ENCODE measurements at regions not wholly inside any gene's neighbourhood (a gene's known extent, or its start where the extent isn't known, plus 50 kb on each side); places are given as distances from the start of the nearest gene placed in this dataset.
A peak's percentile ranks its signal among the peaks of the same experiment; 100 is the strongest.

DNA sequence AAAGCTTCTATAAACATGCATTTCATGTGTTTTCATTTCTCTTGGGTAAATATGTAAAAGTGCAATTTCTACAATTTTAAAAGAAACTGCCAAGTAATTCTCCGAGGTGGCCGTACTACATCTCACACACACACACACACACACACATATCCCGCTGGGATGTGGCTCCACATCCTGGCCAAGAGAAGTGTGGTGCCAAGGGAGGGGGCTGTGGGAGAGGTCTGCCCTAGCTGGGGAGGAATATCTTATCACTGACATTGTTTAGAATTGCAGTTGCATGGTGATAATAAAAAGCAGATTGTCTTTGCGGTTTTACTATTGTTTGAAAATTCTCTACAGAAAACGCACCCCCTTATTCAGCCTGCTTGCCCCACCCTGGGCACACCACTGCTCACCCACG lies 558.4 kb downstream of the BNC2 start:
- TF ChIP-seq, protein P1, sequence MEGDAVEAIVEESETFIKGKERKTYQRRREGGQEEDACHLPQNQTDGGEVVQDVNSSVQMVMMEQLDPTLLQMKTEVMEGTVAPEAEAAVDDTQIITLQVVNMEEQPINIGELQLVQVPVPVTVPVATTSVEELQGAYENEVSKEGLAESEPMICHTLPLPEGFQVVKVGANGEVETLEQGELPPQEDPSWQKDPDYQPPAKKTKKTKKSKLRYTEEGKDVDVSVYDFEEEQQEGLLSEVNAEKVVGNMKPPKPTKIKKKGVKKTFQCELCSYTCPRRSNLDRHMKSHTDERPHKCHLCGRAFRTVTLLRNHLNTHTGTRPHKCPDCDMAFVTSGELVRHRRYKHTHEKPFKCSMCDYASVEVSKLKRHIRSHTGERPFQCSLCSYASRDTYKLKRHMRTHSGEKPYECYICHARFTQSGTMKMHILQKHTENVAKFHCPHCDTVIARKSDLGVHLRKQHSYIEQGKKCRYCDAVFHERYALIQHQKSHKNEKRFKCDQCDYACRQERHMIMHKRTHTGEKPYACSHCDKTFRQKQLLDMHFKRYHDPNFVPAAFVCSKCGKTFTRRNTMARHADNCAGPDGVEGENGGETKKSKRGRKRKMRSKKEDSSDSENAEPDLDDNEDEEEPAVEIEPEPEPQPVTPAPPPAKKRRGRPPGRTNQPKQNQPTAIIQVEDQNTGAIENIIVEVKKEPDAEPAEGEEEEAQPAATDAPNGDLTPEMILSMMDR (IDR thresholded peaks at IDR 0.05; ENCODE audit: low read depth, low read length): no peak

GRCh38 chr9:16312962-16313546 lies 557.4 kb downstream of the BNC2 start:
- TF ChIP-seq, protein P1 (IDR thresholded peaks at IDR 0.05; ENCODE audit: low read depth, low read length): no peak
- no peak for DNase-seq (ENCODE audit: extremely low read depth, low read depth)

More for the DNA sequence above, 558.4 kb downstream of the BNC2 start:
- DNase-seq (ENCODE audit: extremely low read depth, low read depth): peak; percentile 61

- no peak for DNase-seq (ENCODE audit: extremely low read depth, low read depth)
- TF ChIP-seq, protein P1 (IDR thresholded peaks at IDR 0.05; ENCODE audit: low read depth, low read length): no peak
Measured at GRCh38 chr9:16314476-16314875, 556.0 kb downstream of the BNC2 start.

GRCh38 chr9:16315720-16316119 lies 554.8 kb downstream of the BNC2 start:
- DNase-seq (ENCODE audit: extremely low read depth, low read depth): no peak
- TF ChIP-seq, protein P1 (IDR thresholded peaks at IDR 0.05; ENCODE audit: low read depth, low read length): no peak

DNA sequence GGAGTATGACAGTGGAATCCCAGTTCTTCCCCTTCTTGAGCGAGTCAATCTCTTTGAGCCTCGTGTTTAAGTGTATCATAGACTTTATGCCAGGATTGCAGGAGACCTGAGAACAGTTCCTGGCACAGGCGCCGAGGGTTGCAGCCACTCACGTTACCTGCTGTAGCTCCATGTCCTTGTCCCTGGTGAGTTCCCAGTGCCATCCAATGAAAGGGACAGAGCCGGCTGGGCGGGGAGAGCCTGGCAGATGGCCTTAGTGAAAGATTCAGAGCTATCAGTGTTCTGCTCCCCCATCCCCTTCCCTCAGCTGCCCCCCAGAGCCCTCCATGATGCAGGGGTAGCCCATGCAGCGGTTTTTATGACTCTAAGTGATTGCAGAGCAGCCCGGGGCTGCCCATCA lies 554.0 kb downstream of the BNC2 start:
- TF ChIP-seq, protein P1 (IDR thresholded peaks at IDR 0.05; ENCODE audit: low read depth, low read length): no peak
- DNase-seq (ENCODE audit: extremely low read depth, low read depth): no peak

GRCh38 chr9:16316911-16317817 lies 553.3 kb downstream of the BNC2 start:
- DNase-seq (ENCODE audit: extremely low read depth, low read depth): no peak
- TF ChIP-seq, protein P1 (IDR thresholded peaks at IDR 0.05; ENCODE audit: low read depth, low read length): no peak

DNA sequence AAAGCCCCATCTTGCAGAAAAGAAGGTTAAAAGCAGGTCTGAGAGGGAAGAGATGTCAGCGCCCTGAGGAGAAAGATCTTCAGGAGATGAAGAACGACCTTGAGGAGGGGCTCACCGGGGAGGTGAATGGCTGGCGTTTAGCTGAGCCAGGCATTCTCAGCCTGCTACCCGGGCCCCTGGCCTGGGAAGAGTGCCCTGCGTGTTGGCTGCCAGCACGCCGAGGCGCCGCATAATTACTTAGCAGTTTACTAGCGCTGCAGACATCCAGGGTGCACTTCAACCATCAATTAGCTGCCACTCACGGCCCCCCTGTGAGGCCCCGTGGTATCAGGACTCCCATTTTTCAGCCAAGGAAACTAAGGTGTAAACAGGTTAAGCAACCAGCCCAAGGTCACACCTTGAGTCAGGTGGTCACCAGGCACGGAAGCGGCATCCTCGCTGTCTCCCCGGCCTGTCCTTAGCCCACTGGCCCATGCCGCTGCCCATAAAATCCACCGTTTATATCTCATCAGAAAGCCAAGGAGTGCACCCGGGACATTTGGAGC lies 551.9 kb downstream of the BNC2 start:
- TF ChIP-seq, protein P1 (IDR thresholded peaks at IDR 0.05; ENCODE audit: low read depth, low read length): no peak
- DNase-seq (ENCODE audit: extremely low read depth, low read depth): no peak
